NOMO-1 (cell line): ENCODE measurements at regions not wholly inside any gene's neighbourhood (a gene's known extent, or its start where the extent isn't known, plus 50 kb on each side); places are given as distances from the start of the nearest gene placed in this dataset.

Source experiments
- DNase-seq, 2 experiments: peaks; one replicate each; lab custom pipeline; 2025; ENCODE audit not compliant: unreplicated experiment in 2 of 2; lab: John Stamatoyannopoulos, UW

- DNase-seq, result no peak
Measured at GRCh38 chr18:45556222-45556621, 59.1 kb upstream of the SLC14A2 start.

GRCh38 chr18:45557287-45557686 lies 58.0 kb upstream of the SLC14A2 start:
- DNase-seq, result no peak

- no peak for DNase-seq
Measured at GRCh38 chr18:45557779-45558178, 57.5 kb upstream of the SLC14A2 start.

- DNase-seq, result no peak
Measured at GRCh38 chr18:45559258-45559657, 56.0 kb upstream of the SLC14A2 start.

GRCh38 chr18:45560870-45561269 lies 54.4 kb upstream of the SLC14A2 start:
- no peak for DNase-seq

- no peak for DNase-seq
Measured at GRCh38 chr18:45562567-45563479, 52.5 kb upstream of the SLC14A2 start.

- no peak for DNase-seq
Measured at GRCh38 chr18:45565280-45565970, 49.9 kb upstream of the SLC14A2 start.
